GM12875 (cell line): ENCODE measurements at regions not wholly inside any gene's neighbourhood (a gene's known extent, or its start where the extent isn't known, plus 50 kb on each side); places are given as distances from the start of the nearest gene placed in this dataset.
"Not testable (repeated sequence)": the region's sequence is repeated elsewhere in the genome, so short reads cannot be mapped to it uniquely, and the experiment has no call there.

Experiments
- H3K4me3 ChIP-seq: one replicate; pipeline ENCODE4 v1.5.1; 2011; ENCODE audit warnings: low read depth, low read length, control low read depth
- CTCF ChIP-seq: IDR thresholded peaks from 2 replicates; pipeline ENCODE4 v1.5.1; 2011; ENCODE audit warnings: low read depth, mild to moderate bottlenecking, control low read depth, inconsistent platforms, low read length, moderate library complexity, borderline replicate concordance; ENCODE audit not compliant: insufficient read depth

- no peak for TF ChIP-seq CTCF
- H3K4me3 ChIP-seq: no peak overlapping the region
These were observed 79.5 kb upstream of the GPR141 start for GRCh38 chr7:37604078-37604477.

GRCh38 chr7:37617406-37617805, 66.2 kb upstream of the GPR141 start:
- not testable (repeated sequence) for H3K4me3 ChIP-seq

- TF ChIP-seq CTCF: no peak
- H3K4me3 ChIP-seq: no peak overlapping the region
These were observed 50.5 kb upstream of the GPR141 start for GRCh38 chr7:37633048-37633447.
